Spleen (tissue), 11 donors: ENCODE measurements at regions not wholly inside any gene's neighbourhood (a gene's known extent, or its start where the extent isn't known, plus 50 kb on each side); places are given as distances from the start of the nearest gene placed in this dataset.

ENCODE experiments used
- DNase-seq: peaks from one replicate; pipeline ENCODE4 v3.0.0-alpha.2; 2020
- H3K27ac ChIP-seq, 8 donors: fragments of 200-600 bp; sonication (generic) in 7 of 8; 1 replicate in 4 of 8; 2 replicates in 4 of 8; pipeline versions ENCODE4 v1.5.0 to v1.8.0; 2016 to 2021; ENCODE audit warnings: inconsistent platforms in 4 of 8, mild to moderate bottlenecking in 4 of 8, moderate library complexity in 1 of 8
- H3K27me3 ChIP-seq, 7 donors: fragments of 200-600 bp; sonication (generic) in 6 of 7; replicated peaks in 1 of 7; 1 replicate in 4 of 7; 2 replicates in 3 of 7; pipeline versions ENCODE4 v1.5.0 to v1.8.0; 2016 to 2021; ENCODE audit warnings: inconsistent platforms in 3 of 7, mild to moderate bottlenecking in 1 of 7
- H3K36me3 ChIP-seq, 6 donors: fragments of 200-600 bp; sonication (generic) in 5 of 6; 1 replicate in 4 of 6; 2 replicates in 2 of 6; pipeline versions ENCODE4 v1.5.0 to v1.8.0; 2016 to 2021; ENCODE audit warnings: inconsistent platforms in 2 of 6
- H3K4me1 ChIP-seq, 6 donors: fragments of 200-600 bp; sonication (generic) in 5 of 6; 1 replicate in 3 of 6; 2 replicates in 3 of 6; pipeline versions ENCODE4 v1.5.0 to v1.8.0; 2016 to 2021; ENCODE audit warnings: inconsistent platforms in 3 of 6
- H3K4me3 ChIP-seq, 8 donors: fragments of 200-600 bp; sonication (generic) in 7 of 8; 1 replicate in 4 of 8; 2 replicates in 4 of 8; pipeline versions ENCODE4 v1.5.0 to v1.8.0; 2016 to 2021; ENCODE audit warnings: inconsistent platforms in 4 of 8, mild to moderate bottlenecking in 4 of 8, moderate library complexity in 2 of 8
- H3K9me3 ChIP-seq, 8 donors: fragments of 200-600 bp; sonication (generic) in 7 of 8; 1 replicate in 4 of 8; 2 replicates in 4 of 8; pipeline versions ENCODE4 v1.5.0 to v1.8.0; 2016 to 2021; ENCODE audit warnings: inconsistent platforms in 4 of 8
- POLR2A ChIP-seq, 3 donors: fragments of 450-650 bp; IDR thresholded peaks; one replicate each; pipeline ENCODE4 v1.5.1; 2017; ENCODE audit warnings: antibody characterized with exemption in 3 of 3, mild to moderate bottlenecking in 1 of 3
- POLR2AphosphoS5 ChIP-seq, 3 donors: sonication (generic); formaldehyde crosslinking; IDR thresholded peaks; one replicate each; pipeline ENCODE4 v1.5.1; 2017; ENCODE audit warnings: antibody characterized with exemption in 3 of 3
- WGBS, 5 donors: extraction: QIAGEN DNeasy Blood & Tissue Kit in 3 of 5; methylation state at CpG; one replicate each; pipeline versions ENCODE4 v1.1.5 to v1.1.7; 2013 to 2018; 5-methylcytosine and 5-hydroxymethylcytosine counted together
- intact Hi-C: fragments of 100-400 bp; cut with DNase I; formaldehyde crosslinking; loops from one replicate; pipeline ENCODE4 v1.15.0; 2023; ENCODE audit warnings: low total_unique reads
- TF ChIP-seq, protein P1 (sequence below), 11 experiments: fragments of 200-600 bp in 7 of 11; fragments of 450-650 bp in 4 of 11; sonication (generic) in 4 of 11; IDR thresholded peaks in 8 of 11; conservative IDR thresholded peaks in 3 of 11; 1 replicate in 7 of 11; 2 replicates in 4 of 11; pipeline versions ENCODE4 v1.4.0 to v1.8.0; 2016 to 2021; ENCODE audit warnings: antibody characterized with exemption in 11 of 11, inconsistent platforms in 4 of 11, mild to moderate bottlenecking in 1 of 11
- donor health status: healthy with polysubstance abuse.
- donor health status: DM: no; HTN: no; CAD: no; lungs with moderate emphysema.
- donor health status: DM: no; HTN: no; CAD: no.
- donor health status: Bipolar disorder and iron deficiency.
- donor health status: healthy.
- donor health status: DM: no; HTN: no; CAD: no.
- donor health status: DM: yes; HTN: yes; CAD: no.

DNA sequence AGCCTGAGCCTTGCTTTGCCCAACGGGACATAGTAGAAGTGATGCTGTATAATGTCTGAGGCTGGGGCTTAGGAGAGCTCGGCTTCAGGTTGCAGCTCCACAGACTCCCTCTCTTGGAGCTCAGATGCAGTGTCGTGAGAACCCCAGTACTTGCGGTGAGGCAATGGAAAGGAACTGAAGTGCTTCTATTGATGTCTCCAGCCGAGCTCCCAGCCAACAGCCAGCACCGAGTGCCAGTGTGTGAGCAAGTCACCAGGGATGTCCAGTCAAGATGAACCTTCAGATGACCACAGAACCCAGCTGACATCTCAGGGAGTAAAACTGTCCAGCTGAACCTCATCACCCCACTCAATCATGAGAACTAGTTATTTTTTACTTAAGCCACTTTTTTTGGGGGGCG, 268.1 kb downstream of the IRF8 start:
- H3K27ac ChIP-seq = no peak overlapping the region
- TF ChIP-seq, protein P1, sequence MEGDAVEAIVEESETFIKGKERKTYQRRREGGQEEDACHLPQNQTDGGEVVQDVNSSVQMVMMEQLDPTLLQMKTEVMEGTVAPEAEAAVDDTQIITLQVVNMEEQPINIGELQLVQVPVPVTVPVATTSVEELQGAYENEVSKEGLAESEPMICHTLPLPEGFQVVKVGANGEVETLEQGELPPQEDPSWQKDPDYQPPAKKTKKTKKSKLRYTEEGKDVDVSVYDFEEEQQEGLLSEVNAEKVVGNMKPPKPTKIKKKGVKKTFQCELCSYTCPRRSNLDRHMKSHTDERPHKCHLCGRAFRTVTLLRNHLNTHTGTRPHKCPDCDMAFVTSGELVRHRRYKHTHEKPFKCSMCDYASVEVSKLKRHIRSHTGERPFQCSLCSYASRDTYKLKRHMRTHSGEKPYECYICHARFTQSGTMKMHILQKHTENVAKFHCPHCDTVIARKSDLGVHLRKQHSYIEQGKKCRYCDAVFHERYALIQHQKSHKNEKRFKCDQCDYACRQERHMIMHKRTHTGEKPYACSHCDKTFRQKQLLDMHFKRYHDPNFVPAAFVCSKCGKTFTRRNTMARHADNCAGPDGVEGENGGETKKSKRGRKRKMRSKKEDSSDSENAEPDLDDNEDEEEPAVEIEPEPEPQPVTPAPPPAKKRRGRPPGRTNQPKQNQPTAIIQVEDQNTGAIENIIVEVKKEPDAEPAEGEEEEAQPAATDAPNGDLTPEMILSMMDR (IDR thresholded peaks at IDR 0.05 in 8 of 11, conservative IDR thresholded peaks at IDR 0.05 in 3 of 11) = no peak
- TF ChIP-seq POLR2A (IDR thresholded peaks at IDR 0.05) (no peak), POLR2AphosphoS5 (IDR thresholded peaks at IDR 0.05) (no peak)
- 77 to 88% (median 79%) methylated on average over 7 of the region's 7 CpGs for WGBS, 5 donors
- H3K36me3 ChIP-seq = no peaks in the 10 kb centered on the region
- peaks cover 0 to 38% (median 0%) of the 10 kb centered on the region in 7 donors for H3K27me3 ChIP-seq
- intact Hi-C loops = no loop called here
- no peak overlapping the region for H3K4me3 ChIP-seq
- H3K4me1 ChIP-seq = no peaks in the 10 kb centered on the region
- no peak for DNase-seq
- peaks cover 0 to 31% (median 24%) of the 10 kb centered on the region in 8 donors for H3K9me3 ChIP-seq

GRCh38 chr16:86170720-86171119, 271.8 kb downstream of the IRF8 start:
- DNase-seq = no peak
- TF ChIP-seq POLR2A (IDR thresholded peaks at IDR 0.05) (no peak), POLR2AphosphoS5 (IDR thresholded peaks at IDR 0.05) (no peak)
- TF ChIP-seq, protein P1 (IDR thresholded peaks at IDR 0.05 in 8 of 11, conservative IDR thresholded peaks at IDR 0.05 in 3 of 11) = no peak
- Histone ChIP-seq H3K4me1 (no peaks in the 10 kb centered on the region), H3K27me3 (peaks cover 0 to 49% (median 12%) of the 10 kb centered on the region in 7 donors), H3K4me3 (no peak overlapping the region), H3K9me3 (peaks cover 0 to 15% (median 10%) of the 10 kb centered on the region in 8 donors), H3K36me3 (no peaks in the 10 kb centered on the region), H3K27ac (no peak overlapping the region)
- intact Hi-C loops = no loop called here
- 87 to 91% (median 88%) methylated on average over 5 of the region's 5 CpGs for WGBS, 5 donors

DNA sequence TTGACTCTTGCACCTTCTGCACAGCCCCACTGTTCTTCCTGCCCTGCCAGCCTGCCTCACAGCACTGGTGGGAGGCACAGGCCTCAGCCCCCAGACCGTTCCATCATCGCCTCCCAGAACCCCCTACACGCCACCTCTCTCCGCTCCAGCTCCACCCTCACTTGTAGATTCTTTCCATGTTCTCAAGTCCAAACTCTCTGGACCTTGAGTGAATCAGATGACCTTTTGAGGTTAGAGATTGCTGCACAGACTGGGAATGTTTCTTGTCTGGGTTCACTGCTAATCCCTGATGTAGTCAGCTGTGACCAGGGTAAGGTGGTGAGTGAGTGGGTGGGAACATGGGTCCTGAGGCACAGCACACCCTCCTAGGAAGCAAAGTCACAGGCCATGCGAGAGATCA, 272.4 kb downstream of the IRF8 start:
- no peak for DNase-seq
- intact Hi-C loops = no loop called here

GRCh38 chr16:86175816-86176215, 276.9 kb downstream of the IRF8 start:
- no peak for DNase-seq
- WGBS, 5 donors = 69 to 93% (median 87%) methylated on average over 3 of the region's 3 CpGs
- peaks cover 0 to 52% (median 12%) of the 10 kb centered on the region in 7 donors for H3K27me3 ChIP-seq
- intact Hi-C loops = no loop called here
- H3K4me1 ChIP-seq = no peaks in the 10 kb centered on the region
- H3K9me3 ChIP-seq = peaks cover 0 to 5% (median 0%) of the 10 kb centered on the region in 8 donors
- TF ChIP-seq POLR2AphosphoS5 (IDR thresholded peaks at IDR 0.05) = no peak
- TF ChIP-seq POLR2A (IDR thresholded peaks at IDR 0.05) = no peak
- TF ChIP-seq, protein P1 (IDR thresholded peaks at IDR 0.05 in 8 of 11, conservative IDR thresholded peaks at IDR 0.05 in 3 of 11) = no peak
- H3K27ac ChIP-seq = no peak overlapping the region
- H3K4me3 ChIP-seq = no peak overlapping the region
- H3K36me3 ChIP-seq = no peaks in the 10 kb centered on the region

More for the DNA sequence above, 272.4 kb downstream of the IRF8 start:
- WGBS, 5 donors = 85 to 98% (median 93%) methylated on average over 5 of the region's 5 CpGs
- Histone ChIP-seq H3K9me3 (peaks cover 0 to 9% (median 5%) of the 10 kb centered on the region in 8 donors), H3K27me3 (peaks cover 0 to 55% (median 12%) of the 10 kb centered on the region in 7 donors), H3K27ac (no peak overlapping the region), H3K4me3 (no peak overlapping the region), H3K4me1 (no peaks in the 10 kb centered on the region), H3K36me3 (no peaks in the 10 kb centered on the region)
- TF ChIP-seq, protein P1 (IDR thresholded peaks at IDR 0.05 in 8 of 11, conservative IDR thresholded peaks at IDR 0.05 in 3 of 11) = no peak
- TF ChIP-seq POLR2A (IDR thresholded peaks at IDR 0.05) (no peak), POLR2AphosphoS5 (IDR thresholded peaks at IDR 0.05) (no peak)
